Stimulated activated CD4-positive, alpha-beta T cell treated with anti-CD3 and anti-CD28 coated beads, Interleukin-1b, Interleukin-23, amount 100 ng/mL, for 48 hours (primary cell): ENCODE measurements at regions not wholly inside any gene's neighbourhood (a gene's known extent, or its start where the extent isn't known, plus 50 kb on each side); places are given as distances from the start of the nearest gene placed in this dataset.
A peak's percentile ranks its signal among the peaks of the same experiment; 100 is the strongest.

Experiments
- DNase-seq: peaks from one replicate; pipeline ENCODE4 v3.0.0-alpha.2; 2020

- peak; percentile 32 for DNase-seq
These were observed 164.6 kb downstream of the KLF5 start for GRCh38 chr13:73223372-73223781.

GRCh38 chr13:73222627-73223305 lies 164.0 kb downstream of the KLF5 start:
- DNase-seq: no peak

GRCh38 chr13:73220966-73221720 lies 162.3 kb downstream of the KLF5 start:
- DNase-seq: no peak

GRCh38 chr13:73218181-73218580 lies 159.4 kb downstream of the KLF5 start:
- DNase-seq: no peak

GRCh38 chr13:73216381-73216831 lies 157.6 kb downstream of the KLF5 start:
- DNase-seq: no peak

GRCh38 chr13:73215823-73216222 lies 157.0 kb downstream of the KLF5 start:
- DNase-seq: no peak

GRCh38 chr13:73212482-73212881 lies 153.7 kb downstream of the KLF5 start:
- DNase-seq: no peak

- no peak for DNase-seq
These were observed 151.5 kb downstream of the KLF5 start for GRCh38 chr13:73210218-73210883.

- DNase-seq: no peak
These were observed 146.1 kb downstream of the KLF5 start for GRCh38 chr13:73204952-73205351.

- no peak for DNase-seq
These were observed 142.8 kb downstream of the KLF5 start for GRCh38 chr13:73201626-73202025.

GRCh38 chr13:73198991-73199411 lies 140.2 kb downstream of the KLF5 start:
- no peak for DNase-seq

GRCh38 chr13:73195091-73195490 lies 136.3 kb downstream of the KLF5 start:
- DNase-seq: no peak

- DNase-seq: no peak
These were observed 135.5 kb downstream of the KLF5 start for GRCh38 chr13:73194310-73194709.

- DNase-seq: no peak
These were observed 134.7 kb downstream of the KLF5 start for GRCh38 chr13:73193554-73193953.

- no peak for DNase-seq
These were observed 131.7 kb downstream of the KLF5 start for GRCh38 chr13:73190477-73190876.

GRCh38 chr13:73189776-73190175 lies 131.0 kb downstream of the KLF5 start:
- no peak for DNase-seq

GRCh38 chr13:73189362-73189761 lies 130.6 kb downstream of the KLF5 start:
- DNase-seq: no peak

- no peak for DNase-seq
These were observed 128.3 kb downstream of the KLF5 start for GRCh38 chr13:73187106-73187505.

GRCh38 chr13:73179650-73180274 lies 121.0 kb downstream of the KLF5 start:
- no peak for DNase-seq

- DNase-seq: no peak
These were observed 119.2 kb downstream of the KLF5 start for GRCh38 chr13:73177916-73178565.

- no peak for DNase-seq
These were observed 118.2 kb downstream of the KLF5 start for GRCh38 chr13:73177017-73177416.

- no peak for DNase-seq
These were observed 115.8 kb downstream of the KLF5 start for GRCh38 chr13:73174521-73175010.
